GM12878 (cell line): ENCODE measurements at regions not wholly inside any gene's neighbourhood (a gene's known extent, or its start where the extent isn't known, plus 50 kb on each side); places are given as distances from the start of the nearest gene placed in this dataset.

Experiments
- ATAC-seq: fragments of 200-7000 bp; cut with Tn5 transposase; 3 replicates; pipeline ENCODE4 v1.9.1; 2020; ENCODE audit warnings: mild to moderate bottlenecking, moderate library complexity
- BruUV-seq: library from RNA; stranded (reverse); fragments of 400-500 nt; replicated peaks from 2 replicates; lab custom pipeline; 2021; lab: Mats Ljungman, UMichigan
- CTCF ChIA-PET: fragments of 300-600 bp; sonication (Branson Sonifier 250); formaldehyde crosslinking; extraction: SDS; loops from one replicate; lab custom pipeline; 2021; ENCODE audit warnings: inconsistent platforms; lab: Yijun Ruan, JAX
- POLR2A ChIA-PET: fragments of 350-600 bp; formaldehyde crosslinking; extraction: SDS; loops from one replicate; lab custom pipeline; 2021; ENCODE audit warnings: inconsistent platforms; lab: Charles Lee
- RAD21 ChIA-PET: fragments of 300-600 bp; sonication (Branson Sonifier 250); formaldehyde crosslinking; loops from one replicate; lab custom pipeline; 2023; ENCODE audit warnings: antibody characterized with exemption; ENCODE audit not compliant: unreplicated experiment; lab: Charles Lee
- SMC1A ChIA-PET: fragments of 300-600 bp; sonication (Branson Sonifier 250); formaldehyde crosslinking; loops from one replicate; lab custom pipeline; 2023; ENCODE audit not compliant: unreplicated experiment, uncharacterized antibody; lab: Charles Lee
- DNase-seq: peaks from one replicate; pipeline ENCODE4 v3.0.0-alpha.2; 2011; ENCODE audit warnings: low read depth, low spot score
- FAIRE-seq: peaks from 3 replicates; lab custom pipeline; 2011; peaks lifted over from hg19 to GRCh38; lab: Jason Lieb, UNC
- H2AFZ ChIP-seq: 2 replicates; pipeline ENCODE4 v1.6.0; 2011; ENCODE audit warnings: low read depth, low read length, control low read depth; ENCODE audit not compliant: control insufficient read depth
- H3K27ac ChIP-seq: 2 replicates; pipeline ENCODE4 v1.5.1; 2011; ENCODE audit warnings: control low read depth; ENCODE audit not compliant: control insufficient read depth, insufficient read depth
- H3K27me3 ChIP-seq, 2 experiments: replicated peaks in 1 of 2; 2 replicates each; pipeline versions ENCODE4 v1.6.0 to v1.6.1; 2011; ENCODE audit warnings: low read length in 1 of 2; ENCODE audit not compliant: control insufficient read depth in 2 of 2, insufficient read depth in 2 of 2
- H3K36me3 ChIP-seq, 2 experiments: 2 replicates each; pipeline ENCODE4 v1.5.1; 2011; ENCODE audit warnings: low read length in 1 of 2; ENCODE audit not compliant: control insufficient read depth in 2 of 2, insufficient read depth in 2 of 2
- H3K4me1 ChIP-seq: 2 replicates; pipeline ENCODE4 v1.6.1; 2011; ENCODE audit warnings: mild to moderate bottlenecking, low read length, moderate library complexity, mixed read lengths; ENCODE audit not compliant: control insufficient read depth, insufficient read depth
- H3K4me2 ChIP-seq: 2 replicates; pipeline ENCODE4 v1.6.0; 2011; ENCODE audit warnings: control low read depth; ENCODE audit not compliant: control insufficient read depth, insufficient read depth
- H3K4me3 ChIP-seq: fragments of 200-600 bp; sonication (generic); 2 replicates; pipeline ENCODE4 v1.5.1; 2016
- H3K79me2 ChIP-seq: 2 replicates; pipeline ENCODE4 v1.6.0; 2011; ENCODE audit warnings: low read length; ENCODE audit not compliant: control insufficient read depth, insufficient read depth
- H3K9ac ChIP-seq: 2 replicates; pipeline ENCODE4 v1.8.0; 2011; ENCODE audit warnings: low read length, control low read depth, mixed read lengths; ENCODE audit not compliant: control insufficient read depth, insufficient read depth
- H3K9me3 ChIP-seq: replicated peaks from 3 replicates; pipeline ENCODE4 v1.5.1; 2011; ENCODE audit warnings: mild to moderate bottlenecking, low read length; ENCODE audit not compliant: control insufficient read depth, insufficient read depth
- H4K20me1 ChIP-seq: 2 replicates; pipeline ENCODE4 v1.6.0; 2011; ENCODE audit not compliant: control insufficient read depth, insufficient read depth
- ATF3 ChIP-seq: IDR thresholded peaks from 2 replicates; pipeline ENCODE4 v1.6.1; 2011; ENCODE audit warnings: low read depth, mild to moderate bottlenecking, low read length, moderate library complexity, borderline replicate concordance; ENCODE audit errors: extremely low read depth
- BCL11A ChIP-seq: IDR thresholded peaks from 2 replicates; pipeline ENCODE4 v1.6.1; 2011; ENCODE audit warnings: low read depth, low read length
- BCLAF1 ChIP-seq: fragments of 450-650 bp; IDR thresholded peaks from 2 replicates; pipeline ENCODE4 v1.6.1; 2017; ENCODE audit warnings: antibody characterized with exemption, mild to moderate bottlenecking, moderate library complexity
- BHLHE40 ChIP-seq, 2 experiments: fragments of 450-650 bp in 1 of 2; IDR thresholded peaks; 2 replicates each; pipeline ENCODE4 v1.6.1; 2011 to 2017; ENCODE audit warnings: low read depth in 2 of 2, borderline replicate concordance in 1 of 2, improper control_type of control experiment in 1 of 2, low read length in 1 of 2, mild to moderate bottlenecking in 1 of 2
- CBFB ChIP-seq: IDR thresholded peaks from 2 replicates; pipeline ENCODE4 v1.6.1; 2016; ENCODE audit warnings: antibody characterized with exemption, low read depth
- CEBPB ChIP-seq, 2 experiments: fragments of 150-350 bp in 1 of 2; IDR thresholded peaks; 2 replicates each; pipeline ENCODE4 v1.6.1; 2012 to 2014; ENCODE audit warnings: low read depth in 2 of 2, low read length in 2 of 2, borderline replicate concordance in 1 of 2, inconsistent platforms in 1 of 2
- HCFC1 ChIP-seq: fragments of 150-350 bp; IDR thresholded peaks from 2 replicates; pipeline ENCODE4 v1.6.1; 2014; ENCODE audit warnings: low read length
- HDGF ChIP-seq: fragments of 450-650 bp; IDR thresholded peaks from 2 replicates; pipeline ENCODE4 v1.6.1; 2016; ENCODE audit warnings: antibody characterized with exemption
- IRF4 ChIP-seq: IDR thresholded peaks from 2 replicates; pipeline ENCODE4 v1.6.1; 2011; ENCODE audit warnings: low read depth, low read length
- LARP7 ChIP-seq: fragments of 450-650 bp; IDR thresholded peaks from 2 replicates; pipeline ENCODE4 v1.6.1; 2017; ENCODE audit warnings: mild to moderate bottlenecking
- NFXL1 ChIP-seq: fragments of 450-650 bp; IDR thresholded peaks from 2 replicates; pipeline ENCODE4 v1.6.1; 2017; ENCODE audit warnings: antibody characterized with exemption, mild to moderate bottlenecking, borderline replicate concordance
- NR2C1 ChIP-seq: fragments of 450-650 bp; IDR thresholded peaks from 2 replicates; pipeline ENCODE4 v1.6.1; 2017; ENCODE audit warnings: antibody characterized with exemption, mild to moderate bottlenecking, moderate library complexity
- PAX5 ChIP-seq: IDR thresholded peaks from 2 replicates; pipeline ENCODE4 v1.6.1; 2011; ENCODE audit warnings: low read depth, low read length, borderline replicate concordance
- PKNOX1 ChIP-seq: fragments of 450-650 bp; IDR thresholded peaks from 2 replicates; pipeline ENCODE4 v1.6.1; 2016; ENCODE audit warnings: mild to moderate bottlenecking
- RELA ChIP-seq: fragments of 450-650 bp; IDR thresholded peaks from 2 replicates; pipeline ENCODE4 v1.8.0; 2014; ENCODE audit warnings: borderline replicate concordance; ENCODE audit not compliant: partially characterized antibody
- SKIL ChIP-seq: fragments of 450-650 bp; IDR thresholded peaks from 2 replicates; pipeline ENCODE4 v1.6.1; 2017; ENCODE audit warnings: mild to moderate bottlenecking, low read depth, inconsistent platforms; ENCODE audit not compliant: poor library complexity, severe bottlenecking
- USF1 ChIP-seq: IDR thresholded peaks from 2 replicates; pipeline ENCODE4 v1.6.1; 2011; ENCODE audit warnings: borderline replicate concordance, low read depth, mild to moderate bottlenecking, moderate library complexity, mixed read lengths, low read length; ENCODE audit not compliant: insufficient read depth; ENCODE audit errors: extremely low read length
- ZBED1 ChIP-seq: IDR thresholded peaks from 2 replicates; pipeline ENCODE4 v1.6.1; 2016; ENCODE audit warnings: borderline replicate concordance
- ZNF622 ChIP-seq: fragments of 450-650 bp; IDR thresholded peaks from 2 replicates; pipeline ENCODE4 v1.6.1; 2017; ENCODE audit warnings: mild to moderate bottlenecking, inconsistent platforms
- WGBS: methylation state at CpG from one replicate; pipeline ENCODE4 v1.1.6; 2016; ENCODE audit warnings: low lambda C conversion rate; ENCODE audit not compliant: insufficient replicate concordance, insufficient coverage; ENCODE audit errors: missing lambda C conversion rate; 5-methylcytosine and 5-hydroxymethylcytosine counted together
- in situ Hi-C: fragments of 300-500 bp; cut with MboI; formaldehyde crosslinking; loops from 9 replicates; pipeline ENCODE4 v1.14.3; 2018; ENCODE audit warnings: mixed read lengths
- intact Hi-C: fragments of 100-400 bp; cut with micrococcal nuclease; formaldehyde crosslinking; loops from one replicate; pipeline ENCODE4 v1.14.2; 2022; ENCODE audit not compliant: unreplicated experiment

GRCh38 chr21:32844076-32844475 is 72.5 kb upstream of the PAXBP1 start:
- no peak overlapping the region for H3K4me3 ChIP-seq

More at GRCh38 chr21:32844076-32844475, 72.5 kb upstream of the PAXBP1 start:
- H3K36me3 ChIP-seq, result no peaks in the 10 kb centered on the region
- intact Hi-C loops (no loop called here), in situ Hi-C loops (no loop called here)
- H2AFZ ChIP-seq, result no peak overlapping the region
- no TSS peak for BruUV-seq
- DNase-seq (no peak), ATAC-seq (no peak), FAIRE-seq (no peak)
- no peaks in the 10 kb centered on the region for H3K4me1 ChIP-seq
- 6% methylated on average over 1 of the region's 1 CpG for WGBS
- no peak overlapping the region for H3K27ac ChIP-seq
- RAD21 ChIA-PET, result no interaction called here
- H3K4me2 ChIP-seq, result no peak overlapping the region
- H3K9me3 ChIP-seq, result no peaks in the 10 kb centered on the region
- CTCF ChIA-PET, result interaction anchor here (0.6 to 1.0 kb wide), 3 partner anchors 11 to 165 kb away, joined by 3 to 4 read pairs (median 3); no protein-coding TSS in a partner anchor
- no peak for TF ChIP-seq USF1
- no peak for TF ChIP-seq NFXL1
- TF ChIP-seq BHLHE40 (IDR thresholded peaks at IDR 0.05; ENCODE audit: borderline replicate concordance in 1 of 2, low read depth in 2 of 2, low read length in 1 of 2), result no peak
- no peak for TF ChIP-seq HDGF
- TF ChIP-seq HCFC1, result no peak
- no peak for TF ChIP-seq IRF4
- TF ChIP-seq PKNOX1, result no peak
- TF ChIP-seq ZBED1, result no peak
- TF ChIP-seq PAX5, result no peak
- no peak for TF ChIP-seq BCL11A
- TF ChIP-seq BCLAF1, result no peak
- no peak for TF ChIP-seq CBFB
- no peak for TF ChIP-seq LARP7
- TF ChIP-seq SKIL, result no peak
- no peak for TF ChIP-seq NR2C1
- no peak for TF ChIP-seq ATF3
- TF ChIP-seq ZNF622, result no peak
- TF ChIP-seq CEBPB (IDR thresholded peaks at IDR 0.05; ENCODE audit: borderline replicate concordance in 1 of 2, low read depth in 2 of 2, low read length in 2 of 2), result no peak
- TF ChIP-seq RELA, result no peak
- no peak overlapping the region for H3K9ac ChIP-seq
- peaks cover 0 to 2% of the 10 kb centered on the region in 2 experiments; a peak in 3 of 4 replicates for H3K27me3 ChIP-seq
- H3K79me2 ChIP-seq, result no peaks in the 10 kb centered on the region
- POLR2A ChIA-PET, result no interaction called here
- H4K20me1 ChIP-seq, result no peaks in the 10 kb centered on the region
- SMC1A ChIA-PET, result interaction anchor here (0.7 to 1.0 kb wide), 2 partner anchors 11 to 13 kb away, joined by 3 to 4 read pairs; no protein-coding TSS in a partner anchor
